GM12892 (cell line): ENCODE measurements at regions not wholly inside any gene's neighbourhood (a gene's known extent, or its start where the extent isn't known, plus 50 kb on each side); places are given as distances from the start of the nearest gene placed in this dataset.

ENCODE experiments used
- POLR2A ChIP-seq: IDR thresholded peaks from 2 replicates; pipeline ENCODE4 v1.6.1; 2011; ENCODE audit warnings: low read depth, low read length, control low read depth
- POLR2AphosphoS5 ChIP-seq: IDR thresholded peaks from 2 replicates; pipeline ENCODE4 v1.6.1; 2011; ENCODE audit warnings: low read depth, low read length, control low read depth
- TAF1 ChIP-seq: IDR thresholded peaks from 2 replicates; pipeline ENCODE4 v1.6.1; 2011; ENCODE audit warnings: low read depth, mild to moderate bottlenecking, control low read depth, low read length, borderline replicate concordance

- TF ChIP-seq POLR2A = no peak
- no peak for TF ChIP-seq POLR2AphosphoS5
- TF ChIP-seq TAF1 = no peak
Observed at GRCh38 chr13:22118158-22118557, 447.3 kb downstream of the FGF9 start.
